IMR-90 (cell line): ENCODE measurements at regions not wholly inside any gene's neighbourhood (a gene's known extent, or its start where the extent isn't known, plus 50 kb on each side); places are given as distances from the start of the nearest gene placed in this dataset.

Source experiments
- ATAC-seq: fragments of 200-7000 bp; cut with Tn5 transposase; 2 replicates; pipeline ENCODE4 v1.9.1; 2020; ENCODE audit warnings: low read depth, mild to moderate bottlenecking, moderate library complexity
- BruUV-seq: library from RNA; stranded (reverse); fragments of 400-500 nt; replicated peaks from 2 replicates; lab custom pipeline; 2021; lab: Mats Ljungman, UMichigan
- CTCF ChIA-PET: fragments of 300-600 bp; formaldehyde crosslinking; extraction: SDS; loops from one replicate; lab custom pipeline; 2021; ENCODE audit warnings: antibody characterized with exemption; lab: Yijun Ruan, JAX
- POLR2A ChIA-PET: fragments of 300-600 bp; sonication (Branson Sonifier 250); formaldehyde crosslinking; loops from one replicate; lab custom pipeline; 2022; ENCODE audit warnings: antibody characterized with exemption; ENCODE audit not compliant: unreplicated experiment; lab: Charles Lee
- DNase-seq: peaks from one replicate; pipeline ENCODE4 v3.0.0; 2013
- H2AFZ ChIP-seq: replicated peaks from 2 replicates; pipeline ENCODE3; 2013; ENCODE audit warnings: low read length, mild to moderate bottlenecking; ENCODE audit not compliant: poor library complexity
- H2AK5ac ChIP-seq: 2 replicates; pipeline ENCODE4 v1.6.1; 2013; ENCODE audit warnings: low read depth, low read length, inconsistent platforms
- H2AK9ac ChIP-seq: replicated peaks from 2 replicates; pipeline ENCODE3; 2013; ENCODE audit warnings: mild to moderate bottlenecking, low read depth, low read length, moderate library complexity; ENCODE audit not compliant: poor library complexity
- H2BK120ac ChIP-seq: 2 replicates; pipeline ENCODE4 v1.6.1; 2013; ENCODE audit warnings: low read depth, low read length, inconsistent platforms
- H2BK15ac ChIP-seq: 3 replicates; pipeline ENCODE4 v1.6.1; 2013; ENCODE audit warnings: low read depth, low read length, inconsistent platforms
- H2BK20ac ChIP-seq: 2 replicates; pipeline ENCODE4 v1.6.1; 2013; ENCODE audit warnings: low read depth, mild to moderate bottlenecking, inconsistent platforms, low read length, moderate library complexity
- H2BK5ac ChIP-seq: 2 replicates; pipeline ENCODE4 v1.6.1; 2013; ENCODE audit warnings: mild to moderate bottlenecking, low read depth, low read length, inconsistent platforms; ENCODE audit not compliant: poor library complexity, severe bottlenecking
- H3K14ac ChIP-seq: replicated peaks from 2 replicates; pipeline ENCODE4 v1.6.1; 2013; ENCODE audit warnings: low read depth, low read length, inconsistent platforms
- H3K18ac ChIP-seq: 2 replicates; pipeline ENCODE4 v1.6.1; 2013; ENCODE audit warnings: low read depth, low read length, control low read depth
- H3K23ac ChIP-seq: 2 replicates; pipeline ENCODE4 v1.6.1; 2013; ENCODE audit warnings: low read depth, low read length, inconsistent platforms
- H3K27ac ChIP-seq: 2 replicates; pipeline ENCODE4 v1.5.1; 2013; ENCODE audit warnings: mild to moderate bottlenecking, control low read depth, low read length; ENCODE audit not compliant: insufficient read depth
- H3K27me3 ChIP-seq: 2 replicates; pipeline ENCODE4 v1.6.1; 2013; ENCODE audit warnings: low read length; ENCODE audit not compliant: control insufficient read depth, insufficient read depth
- H3K36me3 ChIP-seq: 2 replicates; pipeline ENCODE4 v1.6.1; 2013; ENCODE audit warnings: low read length, mixed read lengths; ENCODE audit not compliant: control insufficient read depth, insufficient read depth
- H3K4ac ChIP-seq: 2 replicates; pipeline ENCODE4 v1.6.1; 2013; ENCODE audit warnings: low read depth, low read length, inconsistent platforms
- H3K4me1 ChIP-seq: 2 replicates; pipeline ENCODE4 v1.6.1; 2013; ENCODE audit warnings: low read length, mixed read lengths; ENCODE audit not compliant: control insufficient read depth, insufficient read depth
- H3K4me2 ChIP-seq: 2 replicates; pipeline ENCODE4 v1.6.1; 2013; ENCODE audit warnings: low read depth, mild to moderate bottlenecking, control low read depth, low read length, moderate library complexity
- H3K4me3 ChIP-seq: 2 replicates; pipeline ENCODE4 v1.5.1; 2013; ENCODE audit warnings: low read depth, mild to moderate bottlenecking, control low read depth, low read length, moderate library complexity; ENCODE audit not compliant: insufficient read depth
- H3K56ac ChIP-seq: 2 replicates; pipeline ENCODE4 v1.6.1; 2013; ENCODE audit warnings: low read length, inconsistent platforms; ENCODE audit not compliant: insufficient read depth; ENCODE audit errors: extremely low read depth
- H3K79me1 ChIP-seq, 2 experiments: 2 replicates each; pipeline ENCODE4 v1.6.1; 2013; ENCODE audit warnings: low read length in 2 of 2, inconsistent platforms in 1 of 2, low read depth in 1 of 2
- H3K9ac ChIP-seq: 2 replicates; pipeline ENCODE4 v1.6.1; 2013; ENCODE audit warnings: low read depth, low read length, control low read depth
- H3K9me1 ChIP-seq: 2 replicates; pipeline ENCODE4 v1.6.1; 2013; ENCODE audit warnings: low read length, inconsistent platforms; ENCODE audit not compliant: insufficient read depth
- H3K9me3 ChIP-seq: 2 replicates; pipeline ENCODE4 v1.6.1; 2013; ENCODE audit warnings: low read length; ENCODE audit not compliant: control insufficient read depth, insufficient read depth
- H4K20me1 ChIP-seq: 2 replicates; pipeline ENCODE4 v1.6.1; 2013; ENCODE audit warnings: low read length, inconsistent platforms; ENCODE audit not compliant: insufficient read depth
- H4K5ac ChIP-seq: 2 replicates; pipeline ENCODE4 v1.6.1; 2013; ENCODE audit warnings: mild to moderate bottlenecking, low read depth, low read length, control low read depth
- H4K8ac ChIP-seq, 2 experiments: 2 replicates each; pipeline ENCODE4 v1.6.1; 2013; ENCODE audit warnings: low read depth in 2 of 2, low read length in 2 of 2, control low read depth in 1 of 2, inconsistent platforms in 1 of 2
- H4K91ac ChIP-seq: 2 replicates; pipeline ENCODE4 v1.6.1; 2013; ENCODE audit warnings: low read depth, low read length, inconsistent platforms; ENCODE audit not compliant: insufficient read depth
- BHLHE40 ChIP-seq: fragments of 150-350 bp; IDR thresholded peaks from 2 replicates; pipeline ENCODE4 v1.6.1; 2016; ENCODE audit warnings: mild to moderate bottlenecking, low read depth, low read length
- POLR2A ChIP-seq: IDR thresholded peaks from 2 replicates; pipeline ENCODE4 v1.6.1; 2012; ENCODE audit warnings: mild to moderate bottlenecking, low read depth, low read length
- WGBS, 2 experiments: methylation state at CpG; one replicate each; pipeline versions ENCODE4 v1.1.5 to v1.1.7; 2013; ENCODE audit warnings: missing lambda C conversion rate in 2 of 2; ENCODE audit not compliant: insufficient read length in 1 of 2; ENCODE audit errors: extremely low coverage in 2 of 2; 5-methylcytosine and 5-hydroxymethylcytosine counted together
- dilution Hi-C: fragments of 300-500 bp; cut with HindIII; formaldehyde crosslinking; loops from one replicate; pipeline ENCODE4 v1.14.3; 2018; ENCODE audit warnings: low sequenced_read_pairs; ENCODE audit not compliant: unreplicated experiment
- in situ Hi-C: fragments of 300-500 bp; cut with MboI; formaldehyde crosslinking; loops from 3 replicates; pipeline ENCODE4 v1.14.3; 2019; ENCODE audit warnings: low sequenced_read_pairs, inconsistent platforms, mixed read lengths
- intact Hi-C: fragments of 100-400 bp; cut with micrococcal nuclease; formaldehyde crosslinking; loops from 2 replicates; pipeline ENCODE4 v1.10.0; 2022

DNA sequence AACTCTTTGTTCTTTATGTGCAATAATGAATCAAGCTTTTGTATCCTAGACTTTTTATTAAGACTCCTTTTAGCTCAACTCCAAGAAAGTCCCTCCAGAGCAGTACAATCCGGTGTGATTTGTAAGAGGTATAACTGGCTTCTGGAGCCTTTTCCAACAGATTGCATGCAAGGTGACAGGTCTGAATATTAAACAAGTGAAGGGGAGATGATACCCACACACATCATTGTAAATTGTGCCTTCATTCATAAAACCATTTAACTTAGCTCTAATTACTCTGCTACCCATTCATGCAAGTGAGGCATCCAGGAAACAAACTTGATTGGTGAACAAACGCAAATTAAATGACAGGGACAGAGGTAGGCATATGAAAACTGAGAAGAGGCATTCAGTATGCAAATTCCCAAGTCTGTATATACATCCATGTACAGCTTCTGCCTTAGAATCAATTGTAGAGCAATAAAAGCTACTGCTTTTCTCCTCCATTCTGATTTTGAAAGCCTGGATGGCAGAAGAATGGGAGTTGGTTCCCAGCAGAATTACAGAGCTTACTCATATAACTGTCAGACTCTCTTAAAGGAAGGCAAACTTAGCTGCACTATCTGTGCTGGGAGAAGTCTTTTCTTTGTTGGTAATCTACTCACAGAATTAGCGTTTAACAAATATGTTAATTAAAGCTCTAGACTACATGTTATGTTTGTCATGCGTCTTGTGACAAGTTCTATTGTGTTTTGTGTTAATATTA, 261.0 kb upstream of the CDH6 start:
- no peaks in the 10 kb centered on the region for H3K79me1 ChIP-seq
- intact Hi-C loops (no loop called here), dilution Hi-C loops (no loop called here), in situ Hi-C loops (no loop called here)
- H4K20me1 ChIP-seq = no peaks in the 10 kb centered on the region
- no peak for TF ChIP-seq POLR2A
- TF ChIP-seq BHLHE40 = no peak
- no peak overlapping the region for H3K4me2 ChIP-seq
- H2AFZ ChIP-seq = no peak overlapping the region
- no peak overlapping the region for H3K9ac ChIP-seq
- H3K9me1 ChIP-seq = peaks cover 7% of the 10 kb centered on the region
- peaks cover 9% of the 10 kb centered on the region for H3K4me1 ChIP-seq
- no peak overlapping the region for H2AK9ac ChIP-seq
- H3K9me3 ChIP-seq = no peaks in the 10 kb centered on the region
- H2AK5ac ChIP-seq = no peak overlapping the region
- H3K36me3 ChIP-seq = no peaks in the 10 kb centered on the region
- H3K27me3 ChIP-seq = no peaks in the 10 kb centered on the region
- H4K91ac ChIP-seq = no peak overlapping the region
- ChIA-PET POLR2A (no interaction called here), CTCF (no interaction called here)
- no peak overlapping the region for H2BK5ac ChIP-seq
- H3K4ac ChIP-seq = no peak overlapping the region
- no CpG with 5 or more reads among the region's 4 CpGs for WGBS, 2 experiments
- ATAC-seq = no peak
- H4K5ac ChIP-seq = no peak overlapping the region
- peak overlapping the region; percentile 22; the same call in 1 of the 2 replicates for H2BK20ac ChIP-seq
- H2BK120ac ChIP-seq = 0 out of 2 replicates have a peak overlapping the region, but pooled peaks have one; percentile 45
- H3K56ac ChIP-seq = no peak overlapping the region
- no TSS peak for BruUV-seq
- H4K8ac ChIP-seq = no peak overlapping the region
- H3K18ac ChIP-seq = peak overlapping the region; percentile 2; the same call in 1 of the 2 replicates
- no peak overlapping the region; the same call in 1 of the 2 replicates for H3K23ac ChIP-seq
- no peak overlapping the region; the same call in 1 of the 2 replicates for H3K14ac ChIP-seq
- peak; percentile 11 for DNase-seq
- H3K27ac ChIP-seq = no peak overlapping the region
- no peak overlapping the region for H3K4me3 ChIP-seq
- 0 out of 3 replicates have a peak overlapping the region, but pooled peaks have one; percentile 56 for H2BK15ac ChIP-seq
